HCT116 (cell line): ENCODE measurements at regions not wholly inside any gene's neighbourhood (a gene's known extent, or its start where the extent isn't known, plus 50 kb on each side); places are given as distances from the start of the nearest gene placed in this dataset.

Experiments used
- ATAC-seq: fragments of 200-7000 bp; cut with Tn5 transposase; 2 replicates; pipeline ENCODE4 v1.9.1; 2020; ENCODE audit warnings: mild to moderate bottlenecking, moderate library complexity
- BruUV-seq: library from RNA; stranded (reverse); fragments of 400-500 nt; replicated peaks from 2 replicates; lab custom pipeline; 2021; lab: Mats Ljungman, UMichigan
- CTCF ChIA-PET: fragments of 300-600 bp; sonication (Branson Sonifier 250); formaldehyde crosslinking; loops from one replicate; lab custom pipeline; 2021; ENCODE audit warnings: antibody characterized with exemption; lab: Charles Lee
- POLR2A ChIA-PET: fragments of 300-600, 350-600 bp; sonication (Branson Sonifier 250); formaldehyde crosslinking; loops from one replicate; lab custom pipeline; 2021; ENCODE audit warnings: antibody characterized with exemption; lab: Charles Lee
- RAD21 ChIA-PET, 2 experiments: fragments of 300-600 bp; sonication (Branson Sonifier 250); formaldehyde crosslinking; loops; one replicate each; lab custom pipeline; 2023; ENCODE audit warnings: low total read pairs in 2 of 2; ENCODE audit not compliant: uncharacterized antibody in 2 of 2, unreplicated experiment in 2 of 2, low non-redundant PET in 1 of 2; lab: Charles Lee
- DNase-seq: peaks from one replicate; pipeline ENCODE4 v3.0.0-alpha.2; 2010; ENCODE audit warnings: low read depth, low spot score
- H2AFZ ChIP-seq: fragments of 200-600 bp; shearing (Covaris generic), sonication (generic); 2 replicates; pipeline ENCODE4 v1.6.1; 2017; ENCODE audit warnings: low read depth, mixed run types, mixed read lengths, antibody characterized with exemption, low read length; ENCODE audit not compliant: poor library complexity, severe bottlenecking
- H3K27ac ChIP-seq: 2 replicates; pipeline ENCODE4 v1.5.1; 2012; ENCODE audit warnings: low read depth, low read length
- H3K27me3 ChIP-seq: fragments of 200-600 bp; sonication (generic); 2 replicates; pipeline ENCODE4 v1.6.1; 2016; ENCODE audit warnings: mixed run types, low read length, mixed read lengths; ENCODE audit not compliant: insufficient read depth
- H3K36me3 ChIP-seq, 2 experiments: fragments of 200-500 bp in 1 of 2; fragments of 200-600 bp in 1 of 2; sonication (Bioruptor generic) in 1 of 2; sonication (generic) in 1 of 2; 2 replicates each; pipeline versions ENCODE4 v1.5.1 to v1.6.1; 2014 to 2016; ENCODE audit warnings: low read length in 2 of 2, inconsistent platforms in 1 of 2, mixed read lengths in 1 of 2, mixed run types in 1 of 2; ENCODE audit not compliant: insufficient read depth in 2 of 2, control insufficient read depth in 1 of 2
- H3K4me1 ChIP-seq, 2 experiments: fragments of 200-600 bp in 1 of 2; sonication (generic) in 1 of 2; 2 replicates each; pipeline versions ENCODE4 v1.5.1 to v1.6.1; 2012 to 2017; ENCODE audit warnings: low read length in 2 of 2, inconsistent platforms in 1 of 2, mild to moderate bottlenecking in 1 of 2, mixed read lengths in 1 of 2, mixed run types in 1 of 2, moderate library complexity in 1 of 2; ENCODE audit not compliant: insufficient read depth in 2 of 2, control insufficient read depth in 1 of 2
- H3K4me2 ChIP-seq: fragments of 200-600 bp; sonication (generic); 2 replicates; pipeline ENCODE4 v1.6.1; 2017; ENCODE audit warnings: mixed run types, low read length, mixed read lengths
- H3K4me3 ChIP-seq, 2 experiments: fragments of 200-600 bp in 1 of 2; sonication (generic) in 1 of 2; replicated peaks in 1 of 2; 2 replicates each; pipeline ENCODE4 v1.5.1; 2011 to 2016; ENCODE audit warnings: low read length in 2 of 2, control low read depth in 1 of 2, low read depth in 1 of 2, mild to moderate bottlenecking in 1 of 2, mixed read lengths in 1 of 2, mixed run types in 1 of 2
- H3K79me2 ChIP-seq: fragments of 200-600 bp; sonication (generic); 2 replicates; pipeline ENCODE4 v1.6.1; 2017; ENCODE audit warnings: mild to moderate bottlenecking, mixed run types, low read length, moderate library complexity, mixed read lengths; ENCODE audit not compliant: insufficient read depth
- H3K9ac ChIP-seq: fragments of 200-600 bp; sonication (generic); 2 replicates; pipeline ENCODE4 v1.6.1; 2016; ENCODE audit warnings: low read length, mixed read lengths
- H3K9me2 ChIP-seq: fragments of 200-600 bp; sonication (generic), shearing (Covaris generic); 2 replicates; pipeline ENCODE4 v1.6.1; 2017; ENCODE audit warnings: mixed run types, mild to moderate bottlenecking, moderate library complexity; ENCODE audit not compliant: insufficient read depth
- H3K9me3 ChIP-seq, 2 experiments: fragments of 200-500 bp in 1 of 2; fragments of 200-600 bp in 1 of 2; sonication (Bioruptor generic) in 1 of 2; sonication (generic) in 1 of 2; 2 replicates each; pipeline ENCODE4 v1.6.1; 2014 to 2017; ENCODE audit warnings: low read length in 2 of 2, mixed read lengths in 2 of 2, inconsistent platforms in 1 of 2, low read depth in 1 of 2, mild to moderate bottlenecking in 1 of 2, mixed run types in 1 of 2, moderate library complexity in 1 of 2; ENCODE audit not compliant: control insufficient read depth in 1 of 2, insufficient read depth in 1 of 2
- H4K20me1 ChIP-seq: fragments of 200-600 bp; sonication (generic), shearing (Covaris generic); 2 replicates; pipeline ENCODE4 v1.6.1; 2017; ENCODE audit warnings: mixed run types, mild to moderate bottlenecking, moderate library complexity; ENCODE audit not compliant: insufficient read depth
- CBX3 ChIP-seq: IDR thresholded peaks from 2 replicates; pipeline ENCODE4 v1.6.1; 2012; ENCODE audit warnings: low read depth
- CEBPB ChIP-seq: IDR thresholded peaks from 2 replicates; pipeline ENCODE4 v1.6.1; 2012; ENCODE audit warnings: low read depth
- EGR1 ChIP-seq: IDR thresholded peaks from 2 replicates; pipeline ENCODE4 v1.6.1; 2012; ENCODE audit warnings: low read depth
- ELF1 ChIP-seq: IDR thresholded peaks from 2 replicates; pipeline ENCODE4 v1.6.1; 2012; ENCODE audit warnings: low read depth, borderline replicate concordance
- MAX ChIP-seq: IDR thresholded peaks from 2 replicates; pipeline ENCODE4 v1.6.1; 2012
- REST ChIP-seq: IDR thresholded peaks from 2 replicates; pipeline ENCODE4 v1.6.1; 2012; ENCODE audit warnings: low read depth
- SIN3A ChIP-seq: IDR thresholded peaks from 2 replicates; pipeline ENCODE4 v1.6.1; 2012; ENCODE audit warnings: low read depth
- TCF7L2 ChIP-seq: IDR thresholded peaks from 2 replicates; pipeline ENCODE4 v1.7.0; 2011; ENCODE audit warnings: borderline replicate concordance, inconsistent platforms; ENCODE audit not compliant: insufficient read depth, insufficient read length; ENCODE audit errors: extremely low read depth
- YY1 ChIP-seq: IDR thresholded peaks from 2 replicates; pipeline ENCODE4 v1.6.1; 2011; ENCODE audit warnings: low read length, low read depth, moderate library complexity, mild to moderate bottlenecking; ENCODE audit not compliant: insufficient replicate concordance; ENCODE audit errors: extremely low read depth
- ZNF274 ChIP-seq: fragments of 200-500 bp; sonication (Bioruptor generic); IDR thresholded peaks from 2 replicates; pipeline ENCODE4 v1.6.1; 2014; ENCODE audit warnings: mild to moderate bottlenecking, low read depth, low read length, inconsistent platforms
- intact Hi-C: fragments of 100-400 bp; cut with micrococcal nuclease; formaldehyde crosslinking; loops from 2 replicates; pipeline ENCODE4 v1.10.0; 2022

GRCh38 chr5:18944771-18945170 lies 1043.2 kb downstream of the CDH18 start:
- no peak overlapping the region for H3K4me3 ChIP-seq
- no peak overlapping the region for H2AFZ ChIP-seq
- no peaks in the 10 kb centered on the region for H3K27me3 ChIP-seq
- no peaks in the 10 kb centered on the region for H3K9me2 ChIP-seq
- H4K20me1 ChIP-seq, result no peaks in the 10 kb centered on the region
- no peaks in the 10 kb centered on the region for H3K36me3 ChIP-seq
- BruUV-seq, result no TSS peak
- ATAC-seq (no peak), DNase-seq (no peak)
- CTCF ChIA-PET, result no interaction called here
- TF ChIP-seq MAX (no peak), YY1 (no peak), ELF1 (no peak), CEBPB (no peak), SIN3A (no peak), REST (no peak), ZNF274 (no peak), CBX3 (no peak), EGR1 (no peak), TCF7L2 (no peak)
- no peak overlapping the region for H3K9ac ChIP-seq
- POLR2A ChIA-PET, result no interaction called here
- RAD21 ChIA-PET, result no interaction called here
- H3K9me3 ChIP-seq, result peaks cover 10 to 20% of the 10 kb centered on the region in 2 experiments; a peak in 3 of 4 replicates
- H3K4me1 ChIP-seq, result no peaks in the 10 kb centered on the region
- H3K79me2 ChIP-seq, result no peaks in the 10 kb centered on the region
- intact Hi-C loops, result no loop called here
- H3K27ac ChIP-seq, result no peak overlapping the region
- H3K4me2 ChIP-seq, result no peak overlapping the region
